ENCODE measurements at regions not wholly inside any gene's neighbourhood (a gene's known extent, or its start where the extent isn't known, plus 50 kb on each side); places are given as distances from the start of the nearest gene placed in this dataset.

DNA sequence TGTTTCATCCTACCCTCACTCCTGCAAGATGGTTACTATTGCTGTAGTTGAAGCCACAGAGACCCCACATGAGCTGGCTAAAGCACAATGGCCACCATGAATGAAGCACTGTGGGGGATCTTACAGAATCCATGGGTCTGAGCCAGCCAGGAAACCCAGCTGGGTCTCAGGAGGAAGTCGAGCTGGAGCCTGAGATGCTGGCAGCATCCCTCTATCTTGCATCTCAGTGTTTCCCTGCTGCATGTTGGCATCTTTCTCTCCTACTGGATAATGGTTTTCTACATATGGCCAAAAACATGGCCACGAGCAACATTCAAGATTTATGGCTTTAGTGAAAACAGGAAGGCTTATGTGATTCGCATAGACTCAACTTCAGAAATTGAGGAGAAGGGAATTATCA, 219.3 kb upstream of the SNX19 start:
- H3K27me3 ChIP-seq (ENCODE audit: control insufficient read depth, insufficient read depth, low read length), result no peaks in the 10 kb centered on the region
- no peak for ATAC-seq
- CTCF ChIA-PET, result no interaction called here
- POLR2A ChIA-PET, result no interaction called here
- no peaks in the 10 kb centered on the region for H3K4me1 ChIP-seq (ENCODE audit: control insufficient read depth, insufficient read depth, low read length)
- DNase-seq (ENCODE audit: low read depth, low spot score), result no peak
- H3K36me3 ChIP-seq (ENCODE audit: control insufficient read depth, insufficient read depth, low read length), result no peaks in the 10 kb centered on the region
- in situ Hi-C loops (cut with HindIII; ENCODE audit: low pct_unique_long_range_greater_than_20kb, low sequenced_read_pairs), result no loop called here
- intact Hi-C loops (cut with micrococcal nuclease; ENCODE audit: unreplicated experiment), result no loop called here
- no peak overlapping the region for H3K27ac ChIP-seq (ENCODE audit: low read length)
- no peak overlapping the region for H3K4me3 ChIP-seq (ENCODE audit: low read depth in 2 of 2, low read length in 2 of 2)
- no peaks in the 10 kb centered on the region for H3K9me3 ChIP-seq (ENCODE audit: control insufficient read depth, insufficient read depth, low read depth, low read length)
- BruUV-seq (replicated peaks), result no TSS peak
- TF ChIP-seq, protein P1, sequence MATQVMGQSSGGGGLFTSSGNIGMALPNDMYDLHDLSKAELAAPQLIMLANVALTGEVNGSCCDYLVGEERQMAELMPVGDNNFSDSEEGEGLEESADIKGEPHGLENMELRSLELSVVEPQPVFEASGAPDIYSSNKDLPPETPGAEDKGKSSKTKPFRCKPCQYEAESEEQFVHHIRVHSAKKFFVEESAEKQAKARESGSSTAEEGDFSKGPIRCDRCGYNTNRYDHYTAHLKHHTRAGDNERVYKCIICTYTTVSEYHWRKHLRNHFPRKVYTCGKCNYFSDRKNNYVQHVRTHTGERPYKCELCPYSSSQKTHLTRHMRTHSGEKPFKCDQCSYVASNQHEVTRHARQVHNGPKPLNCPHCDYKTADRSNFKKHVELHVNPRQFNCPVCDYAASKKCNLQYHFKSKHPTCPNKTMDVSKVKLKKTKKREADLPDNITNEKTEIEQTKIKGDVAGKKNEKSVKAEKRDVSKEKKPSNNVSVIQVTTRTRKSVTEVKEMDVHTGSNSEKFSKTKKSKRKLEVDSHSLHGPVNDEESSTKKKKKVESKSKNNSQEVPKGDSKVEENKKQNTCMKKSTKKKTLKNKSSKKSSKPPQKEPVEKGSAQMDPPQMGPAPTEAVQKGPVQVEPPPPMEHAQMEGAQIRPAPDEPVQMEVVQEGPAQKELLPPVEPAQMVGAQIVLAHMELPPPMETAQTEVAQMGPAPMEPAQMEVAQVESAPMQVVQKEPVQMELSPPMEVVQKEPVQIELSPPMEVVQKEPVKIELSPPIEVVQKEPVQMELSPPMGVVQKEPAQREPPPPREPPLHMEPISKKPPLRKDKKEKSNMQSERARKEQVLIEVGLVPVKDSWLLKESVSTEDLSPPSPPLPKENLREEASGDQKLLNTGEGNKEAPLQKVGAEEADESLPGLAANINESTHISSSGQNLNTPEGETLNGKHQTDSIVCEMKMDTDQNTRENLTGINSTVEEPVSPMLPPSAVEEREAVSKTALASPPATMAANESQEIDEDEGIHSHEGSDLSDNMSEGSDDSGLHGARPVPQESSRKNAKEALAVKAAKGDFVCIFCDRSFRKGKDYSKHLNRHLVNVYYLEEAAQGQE (IDR thresholded peaks at IDR 0.05; ENCODE audit: insufficient read depth in 1 of 2, low read depth in 2 of 2, low read length in 1 of 2), result no peak
- TF ChIP-seq TCF7L2 (IDR thresholded peaks at IDR 0.05; ENCODE audit: low read depth, low read length), result no peak
- TF ChIP-seq SIN3A (IDR thresholded peaks at IDR 0.05; ENCODE audit: borderline replicate concordance, insufficient read depth, low read depth, low read length), result no peak

DNA sequence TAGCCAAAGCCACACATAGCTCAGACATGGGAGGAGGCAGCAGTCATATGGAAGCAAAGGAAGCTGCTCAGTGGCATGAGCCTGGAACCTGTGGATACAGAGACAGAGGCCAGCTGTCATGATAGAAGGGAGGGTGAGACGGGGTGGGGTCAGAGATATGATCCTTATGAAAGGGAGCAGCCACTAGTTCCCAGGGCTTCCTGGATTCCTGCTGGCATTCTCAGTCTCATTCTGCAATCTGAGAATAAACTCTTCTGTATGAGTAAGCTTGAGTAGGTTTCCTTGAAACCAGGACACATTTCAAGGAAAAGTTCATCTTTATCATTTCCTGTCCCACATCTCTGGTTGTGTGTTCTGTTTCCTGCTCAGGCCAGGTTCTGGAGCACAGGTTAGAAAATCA, 220.2 kb upstream of the SNX19 start:
- no peak for TF ChIP-seq SIN3A (IDR thresholded peaks at IDR 0.05; ENCODE audit: borderline replicate concordance, insufficient read depth, low read depth, low read length)
- TF ChIP-seq, protein P2, sequence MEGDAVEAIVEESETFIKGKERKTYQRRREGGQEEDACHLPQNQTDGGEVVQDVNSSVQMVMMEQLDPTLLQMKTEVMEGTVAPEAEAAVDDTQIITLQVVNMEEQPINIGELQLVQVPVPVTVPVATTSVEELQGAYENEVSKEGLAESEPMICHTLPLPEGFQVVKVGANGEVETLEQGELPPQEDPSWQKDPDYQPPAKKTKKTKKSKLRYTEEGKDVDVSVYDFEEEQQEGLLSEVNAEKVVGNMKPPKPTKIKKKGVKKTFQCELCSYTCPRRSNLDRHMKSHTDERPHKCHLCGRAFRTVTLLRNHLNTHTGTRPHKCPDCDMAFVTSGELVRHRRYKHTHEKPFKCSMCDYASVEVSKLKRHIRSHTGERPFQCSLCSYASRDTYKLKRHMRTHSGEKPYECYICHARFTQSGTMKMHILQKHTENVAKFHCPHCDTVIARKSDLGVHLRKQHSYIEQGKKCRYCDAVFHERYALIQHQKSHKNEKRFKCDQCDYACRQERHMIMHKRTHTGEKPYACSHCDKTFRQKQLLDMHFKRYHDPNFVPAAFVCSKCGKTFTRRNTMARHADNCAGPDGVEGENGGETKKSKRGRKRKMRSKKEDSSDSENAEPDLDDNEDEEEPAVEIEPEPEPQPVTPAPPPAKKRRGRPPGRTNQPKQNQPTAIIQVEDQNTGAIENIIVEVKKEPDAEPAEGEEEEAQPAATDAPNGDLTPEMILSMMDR (IDR thresholded peaks at IDR 0.05), result no peak
- TF ChIP-seq, protein P1 (IDR thresholded peaks at IDR 0.05; ENCODE audit: insufficient read depth in 1 of 2, low read depth in 2 of 2, low read length in 1 of 2), result no peak
- TF ChIP-seq POLR2AphosphoS5 (IDR thresholded peaks at IDR 0.05; ENCODE audit: low read depth, low read length), result no peak
- TF ChIP-seq TCF7L2 (IDR thresholded peaks at IDR 0.05; ENCODE audit: low read depth, low read length), result no peak
- POLR2A ChIA-PET, result no interaction called here
- CTCF ChIA-PET, result no interaction called here

More for the DNA sequence above, 220.2 kb upstream of the SNX19 start:
- no peaks in the 10 kb centered on the region for H3K27me3 ChIP-seq (ENCODE audit: control insufficient read depth, insufficient read depth, low read length)
- in situ Hi-C loops (cut with HindIII; ENCODE audit: low pct_unique_long_range_greater_than_20kb, low sequenced_read_pairs), result no loop called here
- H3K27ac ChIP-seq (ENCODE audit: low read length), result no peak overlapping the region
- BruUV-seq (replicated peaks), result no TSS peak
- no peaks in the 10 kb centered on the region for H3K4me1 ChIP-seq (ENCODE audit: control insufficient read depth, insufficient read depth, low read length)
- intact Hi-C loops (cut with micrococcal nuclease; ENCODE audit: unreplicated experiment), result no loop called here
- H3K9me3 ChIP-seq (ENCODE audit: control insufficient read depth, insufficient read depth, low read depth, low read length), result no peaks in the 10 kb centered on the region
- H3K36me3 ChIP-seq (ENCODE audit: control insufficient read depth, insufficient read depth, low read length), result no peaks in the 10 kb centered on the region
- no peak for DNase-seq (ENCODE audit: low read depth, low spot score)
- no peak for ATAC-seq
- H3K4me3 ChIP-seq (ENCODE audit: low read depth in 2 of 2, low read length in 2 of 2), result no peak overlapping the region
